G401 (cell line): ENCODE measurements at regions not wholly inside any gene's neighbourhood (a gene's known extent, or its start where the extent isn't known, plus 50 kb on each side); places are given as distances from the start of the nearest gene placed in this dataset.
"Not testable (repeated sequence)": the region's sequence is repeated elsewhere in the genome, so short reads cannot be mapped to it uniquely, and the experiment has no call there.

Source experiments
- DNase-seq: peaks from one replicate; pipeline ENCODE4 v3.0.0-alpha.2; 2015; ENCODE audit warnings: low spot score
- in situ Hi-C: cut with HindIII; loops from 2 replicates; pipeline ENCODE4 v1.10.0; 2016; ENCODE audit warnings: low sequenced_read_pairs, mixed read lengths

DNA sequence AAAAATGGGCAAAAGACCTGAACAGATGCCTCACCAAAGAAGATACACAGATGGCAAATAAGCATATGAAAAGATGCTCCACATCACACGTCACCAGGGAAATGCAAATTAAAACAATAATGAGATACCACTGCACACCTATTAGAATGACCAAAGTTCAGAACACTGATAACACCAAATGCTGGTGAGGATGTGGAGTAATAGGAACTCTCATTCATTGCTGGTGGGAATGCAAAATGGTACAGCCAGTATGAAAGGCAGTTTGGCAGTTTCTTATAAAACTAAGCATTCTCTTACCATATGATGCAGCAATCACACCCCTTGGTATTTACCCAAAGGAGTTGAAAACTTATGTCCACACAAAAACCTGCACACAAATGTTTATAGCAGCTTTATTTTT, 63.6 kb upstream of the PARD3 start:
- in situ Hi-C loops, DNase-seq: not testable (repeated sequence)

DNA sequence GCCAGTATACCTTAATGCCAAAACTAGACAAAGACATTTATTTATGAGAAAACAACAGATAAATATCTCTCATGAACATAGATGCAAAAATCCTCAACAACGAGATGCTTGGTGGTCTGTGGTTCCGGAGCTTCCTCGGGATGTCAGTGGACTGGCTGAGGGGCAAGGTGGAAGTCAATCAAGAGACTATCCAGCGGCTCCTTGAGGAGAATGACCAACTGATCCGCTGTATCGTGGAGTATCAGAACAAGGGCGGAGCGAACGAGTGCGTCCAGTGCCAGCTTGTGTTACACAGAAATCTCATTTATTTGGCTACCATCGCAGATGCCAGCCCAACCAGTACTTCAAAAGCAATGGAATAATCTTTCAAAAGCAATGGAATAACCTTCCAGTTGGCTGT, 60.0 kb upstream of the PARD3 start:
- no peak for DNase-seq
- in situ Hi-C loops = no loop called here

DNA sequence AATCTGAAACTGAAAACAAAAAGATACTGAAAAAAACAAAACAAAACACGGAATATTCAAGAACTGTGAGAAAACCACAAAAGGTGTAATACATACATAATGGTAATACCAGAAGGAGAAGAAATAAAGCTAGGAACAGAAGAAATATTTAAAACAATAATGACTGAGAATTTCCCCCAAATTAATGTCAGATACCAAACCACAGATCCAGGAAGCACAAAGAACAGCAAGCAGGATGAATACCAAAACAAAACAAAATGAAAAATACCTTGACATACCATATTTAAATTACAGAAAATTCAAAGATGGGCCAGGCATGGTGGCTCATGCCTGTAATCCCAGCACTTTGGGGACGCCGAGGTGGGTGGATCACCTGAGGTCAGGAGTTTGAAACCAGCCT, 57.7 kb upstream of the PARD3 start:
- in situ Hi-C loops = no loop called here
- DNase-seq = no peak

DNA sequence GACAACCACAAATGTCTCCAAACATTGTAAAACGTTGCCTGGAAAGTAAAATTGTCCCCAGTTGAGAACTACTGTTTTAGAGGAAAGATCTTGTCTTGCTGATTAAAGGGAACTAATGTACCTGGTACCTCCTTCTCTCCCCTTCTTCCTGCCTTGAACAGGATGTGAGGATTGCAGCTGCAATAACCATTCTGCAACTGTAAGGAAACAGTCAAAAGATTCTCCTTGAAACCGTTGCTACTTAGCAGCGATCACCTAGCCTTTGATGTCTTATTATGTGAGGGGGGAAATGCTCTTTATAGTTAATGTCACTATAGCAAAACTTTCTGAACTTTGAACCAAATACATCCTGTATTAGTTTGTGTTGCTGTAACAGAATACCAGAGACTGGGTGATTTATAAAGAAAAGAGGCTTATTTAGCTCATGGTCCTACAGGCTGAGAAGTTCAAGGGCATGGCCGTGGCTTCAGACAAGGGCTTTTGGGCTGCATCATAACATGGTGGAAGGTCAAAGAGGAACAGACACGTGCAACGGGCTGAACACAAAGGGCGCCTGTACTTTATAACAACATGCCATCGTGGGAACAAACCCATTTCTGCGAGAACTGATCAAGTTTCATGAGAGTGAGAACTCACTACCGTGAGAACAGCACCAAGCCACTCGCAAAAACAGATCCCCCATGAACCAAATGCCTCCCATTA, 54.2 kb upstream of the PARD3 start:
- in situ Hi-C loops = no loop called here
- no peak for DNase-seq

DNA sequence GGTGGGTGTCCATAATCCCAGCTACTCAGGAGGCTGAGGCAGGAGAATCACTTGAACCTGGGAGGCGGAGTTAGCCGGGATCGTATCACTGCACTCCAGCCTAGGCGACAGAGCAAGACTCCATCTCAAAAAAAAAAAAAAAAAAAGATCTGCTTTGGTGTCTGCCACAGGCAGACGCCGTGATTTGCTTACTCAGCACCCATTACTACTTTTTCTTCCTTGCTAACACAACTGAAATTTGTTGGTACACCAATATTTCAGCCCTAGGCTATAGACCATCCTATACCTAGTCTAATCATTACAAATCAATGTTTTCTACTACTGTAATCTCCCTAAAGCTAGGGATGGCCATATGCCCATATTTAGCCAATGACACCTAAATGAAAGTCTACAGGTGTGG, 53.5 kb upstream of the PARD3 start:
- no peak for DNase-seq
- in situ Hi-C loops = no loop called here

DNA sequence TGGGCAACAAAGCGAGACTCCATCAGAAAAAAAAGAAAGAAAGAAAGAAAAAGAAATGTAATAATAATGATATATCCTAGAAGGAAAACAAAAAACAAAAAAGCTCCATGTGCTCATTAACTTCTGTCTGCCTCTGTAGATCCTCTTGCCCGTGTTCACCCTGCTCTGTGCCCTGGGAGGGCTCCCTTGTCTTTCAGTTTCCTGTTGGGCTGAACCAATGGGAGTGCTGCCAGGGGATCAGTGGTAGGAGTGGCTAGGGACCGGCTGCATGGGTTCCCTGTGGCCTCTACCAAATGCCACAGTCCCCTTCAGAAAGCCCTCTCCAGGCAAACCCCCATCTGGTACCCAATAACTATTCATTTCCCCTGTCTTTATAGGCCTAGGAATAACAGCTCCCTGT, 51.8 kb upstream of the PARD3 start:
- no peak for DNase-seq
- in situ Hi-C loops = no loop called here
